Keratinocyte (primary cell): ENCODE measurements at regions not wholly inside any gene's neighbourhood (a gene's known extent, or its start where the extent isn't known, plus 50 kb on each side); places are given as distances from the start of the nearest gene placed in this dataset.
A peak's percentile ranks its signal among the peaks of the same experiment; 100 is the strongest.

Experiments used
- DNase-seq: peaks from one replicate; pipeline ENCODE4 v3.0.0-alpha.2; 2011; ENCODE audit warnings: low read depth, missing footprints, low spot score
- FAIRE-seq: peaks from 2 replicates; lab custom pipeline; 2011; peaks lifted over from hg19 to GRCh38; lab: Jason Lieb, UNC
- H2AFZ ChIP-seq: 2 replicates; pipeline ENCODE4 v1.6.0; 2012; ENCODE audit warnings: low read length, control low read depth, inconsistent platforms; ENCODE audit not compliant: control insufficient read depth
- H3K27ac ChIP-seq: 2 replicates; pipeline ENCODE4 v1.5.1; 2011; ENCODE audit warnings: low read length; ENCODE audit not compliant: control insufficient read depth, insufficient read depth
- H3K27me3 ChIP-seq: 3 replicates; pipeline ENCODE4 v1.6.0; 2011; ENCODE audit warnings: low read length; ENCODE audit not compliant: control insufficient read depth, insufficient read depth; ENCODE audit errors: extremely low read depth
- H3K36me3 ChIP-seq, 2 experiments: 2 replicates in 1 of 2; 3 replicates in 1 of 2; pipeline ENCODE4 v1.5.1; 2011; ENCODE audit warnings: low read length in 2 of 2, mild to moderate bottlenecking in 1 of 2; ENCODE audit not compliant: control insufficient read depth in 2 of 2, insufficient read depth in 2 of 2; ENCODE audit errors: extremely low read depth in 1 of 2
- H3K4me1 ChIP-seq: 3 replicates; pipeline ENCODE4 v1.5.1; 2011; ENCODE audit warnings: low read length; ENCODE audit not compliant: control insufficient read depth, insufficient read depth; ENCODE audit errors: extremely low read depth
- H3K4me2 ChIP-seq: 3 replicates; pipeline ENCODE4 v1.6.0; 2011; ENCODE audit warnings: low read depth, low read length; ENCODE audit not compliant: control insufficient read depth, insufficient read depth; ENCODE audit errors: extremely low read depth
- H3K4me3 ChIP-seq, 3 experiments: fragments of 200-600 bp in 1 of 3; sonication (generic) in 1 of 3; 2 replicates in 2 of 3; 3 replicates in 1 of 3; pipeline ENCODE4 v1.5.1; 2011 to 2016; ENCODE audit warnings: low read length in 3 of 3, mild to moderate bottlenecking in 3 of 3, control low read depth in 2 of 3, inconsistent platforms in 1 of 3, low read depth in 1 of 3, mixed read lengths in 1 of 3, mixed run types in 1 of 3, moderate library complexity in 1 of 3; ENCODE audit not compliant: control insufficient read depth in 2 of 3, insufficient read depth in 2 of 3; ENCODE audit errors: extremely low read depth in 1 of 3
- H3K79me2 ChIP-seq: 2 replicates; pipeline ENCODE4 v1.6.0; 2012; ENCODE audit warnings: low read length; ENCODE audit not compliant: control insufficient read depth, insufficient read depth
- H3K9ac ChIP-seq: 3 replicates; pipeline ENCODE4 v1.6.0; 2011; ENCODE audit warnings: low read length; ENCODE audit not compliant: control insufficient read depth, insufficient read depth; ENCODE audit errors: extremely low read depth
- H3K9me1 ChIP-seq: 3 replicates; pipeline ENCODE4 v1.6.0; 2011; ENCODE audit warnings: low read length; ENCODE audit not compliant: control insufficient read depth, insufficient read depth; ENCODE audit errors: extremely low read depth
- H3K9me3 ChIP-seq: 2 replicates; pipeline ENCODE4 v1.5.1; 2012; ENCODE audit warnings: low read depth, low read length; ENCODE audit not compliant: control insufficient read depth
- H4K20me1 ChIP-seq: 3 replicates; pipeline ENCODE4 v1.6.0; 2011; ENCODE audit warnings: low read length; ENCODE audit not compliant: control insufficient read depth, insufficient read depth; ENCODE audit errors: extremely low read depth
- CTCF ChIP-seq, 3 experiments: IDR thresholded peaks in 1 of 3; conservative IDR thresholded peaks in 1 of 3; optimal IDR thresholded peaks in 1 of 3; 2 replicates in 2 of 3; 3 replicates in 1 of 3; pipeline versions ENCODE3 to v1.5.1; 2011; ENCODE audit warnings: low read length in 3 of 3, mild to moderate bottlenecking in 3 of 3, moderate library complexity in 2 of 3, control low read depth in 1 of 3, inconsistent platforms in 1 of 3; ENCODE audit not compliant: insufficient read depth in 2 of 3; ENCODE audit errors: extremely low read depth in 1 of 3
- EZH2 ChIP-seq: IDR thresholded peaks from one replicate; pipeline ENCODE4 v1.6.1; 2012; ENCODE audit warnings: inconsistent platforms, mild to moderate bottlenecking, low read length, moderate library complexity
- dilution Hi-C: fragments of 300-500 bp; cut with MboI; formaldehyde crosslinking; loops from one replicate; pipeline ENCODE4 v1.7.0; 2020; ENCODE audit warnings: low sequenced_read_pairs; ENCODE audit not compliant: extremely low pct_ligation_motif_present

GRCh38 chr11:37804666-37805065 lies 1206.6 kb upstream of the RAG2 start:
- H3K4me3 ChIP-seq, result no peak overlapping the region
- H3K9ac ChIP-seq, result no peak overlapping the region
- H3K9me3 ChIP-seq, result no peaks in the 10 kb centered on the region
- TF ChIP-seq EZH2 (no peak), CTCF (optimal IDR thresholded peaks at IDR 0.05 in 1 of 3, IDR thresholded peaks at IDR 0.05 in 1 of 3, conservative IDR thresholded peaks at IDR 0.05 in 1 of 3; ENCODE audit: extremely low read depth in 1 of 3, insufficient read depth in 2 of 3, low read length in 3 of 3) (no peak)
- H2AFZ ChIP-seq, result no peak overlapping the region
- dilution Hi-C loops, result no loop called here
- no peaks in the 10 kb centered on the region for H3K36me3 ChIP-seq
- FAIRE-seq (no peak), DNase-seq (no peak)
- no peaks in the 10 kb centered on the region for H4K20me1 ChIP-seq
- H3K27ac ChIP-seq, result no peak overlapping the region
- H3K4me1 ChIP-seq, result no peaks in the 10 kb centered on the region
- no peaks in the 10 kb centered on the region for H3K27me3 ChIP-seq
- no peaks in the 10 kb centered on the region for H3K79me2 ChIP-seq
- H3K4me2 ChIP-seq, result no peak overlapping the region
- H3K9me1 ChIP-seq, result no peaks in the 10 kb centered on the region

GRCh38 chr11:37788141-37788877 lies 1190.3 kb upstream of the RAG2 start:
- Histone ChIP-seq H2AFZ (no peak overlapping the region), H3K4me2 (peak overlapping the region; percentile 68)
- FAIRE-seq, result no peak

More at GRCh38 chr11:37788141-37788877, 1190.3 kb upstream of the RAG2 start:
- no peak overlapping the region for H3K4me3 ChIP-seq
- no peaks in the 10 kb centered on the region for H3K9me1 ChIP-seq
- H4K20me1 ChIP-seq, result no peaks in the 10 kb centered on the region
- H3K79me2 ChIP-seq, result no peaks in the 10 kb centered on the region
- no peak overlapping the region for H3K9ac ChIP-seq
- H3K27me3 ChIP-seq, result no peaks in the 10 kb centered on the region
- peak overlapping the region; percentile 74 for H3K27ac ChIP-seq
- H3K4me1 ChIP-seq, result peaks cover 21% of the 10 kb centered on the region
- no peak for TF ChIP-seq CTCF (optimal IDR thresholded peaks at IDR 0.05 in 1 of 3, IDR thresholded peaks at IDR 0.05 in 1 of 3, conservative IDR thresholded peaks at IDR 0.05 in 1 of 3; ENCODE audit: extremely low read depth in 1 of 3, insufficient read depth in 2 of 3, low read length in 3 of 3)
- DNase-seq, result peak; percentile 35
- H3K36me3 ChIP-seq, result no peaks in the 10 kb centered on the region
- dilution Hi-C loops, result no loop called here
- no peaks in the 10 kb centered on the region for H3K9me3 ChIP-seq
